HG03558 (cell line): ENCODE measurements at regions not wholly inside any gene's neighbourhood (a gene's known extent, or its start where the extent isn't known, plus 50 kb on each side); places are given as distances from the start of the nearest gene placed in this dataset.

Source experiments
- ATAC-seq: cut with Tn5 transposase; IDR thresholded peaks from one replicate; pipeline ENCODE4 v1.9.1; 2021; ENCODE audit warnings: moderate number of reproducible peaks; ENCODE audit not compliant: unreplicated experiment; ENCODE audit errors: extremely low read depth

- ATAC-seq, result no peak
These were observed 181.8 kb upstream of the ELL2 start for GRCh38 chr5:96143450-96143849.

DNA sequence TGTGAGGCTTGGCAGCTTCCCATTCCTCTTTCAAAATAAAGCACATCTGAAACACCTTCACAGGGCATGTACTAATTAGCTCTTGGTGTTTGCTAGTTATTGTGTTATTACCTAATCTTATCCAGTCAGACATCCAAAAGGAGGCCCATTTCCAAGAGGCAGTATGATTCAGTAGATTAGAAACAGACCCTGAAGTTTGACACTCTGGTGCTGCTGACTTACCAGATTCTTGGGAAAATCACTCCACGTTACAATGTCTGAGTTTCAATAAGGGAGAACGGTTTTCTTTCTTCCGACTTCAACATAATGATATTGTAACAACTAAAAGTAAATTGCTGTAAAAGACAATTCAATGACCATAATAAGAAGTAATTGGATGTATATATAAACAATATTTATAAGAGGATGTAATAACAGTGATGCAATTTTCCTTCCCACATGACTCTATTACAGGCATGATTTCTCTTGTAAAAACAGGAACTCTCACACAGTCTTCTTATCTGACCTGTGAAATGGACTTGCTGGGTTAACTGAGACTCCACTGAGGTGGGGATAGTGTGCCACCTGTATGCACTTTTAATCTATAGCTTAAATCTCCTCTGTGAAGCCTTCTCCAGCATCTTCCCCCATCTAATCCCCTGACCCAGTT lies 181.3 kb upstream of the ELL2 start:
- ATAC-seq, result no peak

- ATAC-seq, result no peak
These were observed 180.6 kb upstream of the ELL2 start for GRCh38 chr5:96142184-96142781.

DNA sequence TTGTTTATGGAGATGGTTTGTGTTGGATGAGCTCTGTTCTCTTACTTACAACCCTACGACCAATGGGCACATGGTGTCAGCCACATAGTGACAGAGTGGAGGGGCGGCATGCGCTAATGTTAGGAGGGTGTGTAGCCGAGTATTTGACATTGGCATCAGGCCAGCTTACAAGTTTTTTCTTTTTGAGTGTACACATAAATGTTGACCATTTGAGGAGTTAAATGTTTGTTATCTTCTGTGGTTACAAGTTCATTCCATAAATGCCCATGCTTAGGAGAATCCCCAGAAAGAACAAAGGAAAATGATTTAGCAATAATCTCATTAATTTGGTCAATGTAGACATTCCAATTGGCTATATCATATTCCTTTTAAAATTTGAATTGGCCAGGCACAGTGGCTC lies 180.1 kb upstream of the ELL2 start:
- ATAC-seq, result no peak

DNA sequence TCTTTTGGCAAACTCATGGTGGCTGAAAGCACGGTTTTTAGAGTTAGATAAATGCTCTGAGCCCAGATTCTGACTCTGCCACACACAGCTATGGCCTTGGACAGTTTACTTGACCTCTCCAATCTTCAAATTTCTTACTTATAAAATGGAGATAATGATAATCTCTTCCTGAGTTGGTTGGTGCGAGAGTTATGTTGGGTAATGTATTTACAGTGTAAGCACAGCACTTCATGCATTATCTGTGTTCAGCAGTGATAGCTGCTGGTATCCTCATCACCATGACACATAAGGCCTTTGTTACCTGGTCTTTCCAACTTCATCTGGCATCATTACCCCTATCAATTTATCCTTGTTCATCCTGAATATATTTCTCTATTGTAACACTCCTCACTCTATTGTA lies 178.8 kb upstream of the ELL2 start:
- ATAC-seq, result no peak

- ATAC-seq, result no peak
These were observed 178.4 kb upstream of the ELL2 start for GRCh38 chr5:96140084-96140483.

DNA sequence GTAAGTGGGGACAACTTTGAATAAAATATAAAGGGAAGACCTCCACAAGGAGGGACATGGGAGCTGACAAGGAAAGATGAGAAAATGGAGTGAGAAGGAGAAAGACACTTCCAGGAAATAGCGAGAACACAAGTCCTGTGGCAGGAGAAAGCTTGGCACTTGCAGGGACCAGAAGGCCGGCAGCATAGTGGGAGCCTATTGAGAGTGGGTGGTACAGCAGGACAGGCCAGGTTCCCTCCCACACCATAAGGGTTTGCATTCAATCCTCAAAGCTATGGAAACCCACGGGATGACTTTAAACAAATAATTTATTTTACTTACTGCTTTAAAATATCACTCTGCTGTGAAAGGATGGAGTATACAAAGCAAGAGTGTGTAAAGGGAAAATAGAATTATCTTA lies 173.2 kb upstream of the ELL2 start:
- no peak for ATAC-seq

GRCh38 chr5:96133341-96134079 lies 171.9 kb upstream of the ELL2 start:
- ATAC-seq, result no peak

DNA sequence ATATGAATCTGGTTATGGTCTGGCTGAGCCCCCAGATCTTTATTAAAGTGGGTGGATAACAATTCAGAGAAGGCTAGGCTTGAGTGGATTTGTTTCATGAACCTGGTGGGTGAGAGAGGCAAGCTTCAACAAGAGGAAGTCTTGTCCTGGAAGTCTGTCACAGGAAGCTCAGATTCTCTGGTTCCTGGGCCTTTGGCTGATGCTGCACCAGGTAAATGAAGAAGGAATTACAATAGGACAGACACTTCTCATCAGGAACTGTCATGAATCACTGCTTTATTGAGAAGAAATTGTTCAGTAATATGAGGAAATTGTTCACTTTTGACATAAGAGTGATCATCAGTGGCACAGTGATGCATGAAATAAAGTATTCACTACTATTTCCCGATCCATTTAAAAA lies 167.6 kb upstream of the ELL2 start:
- no peak for ATAC-seq

DNA sequence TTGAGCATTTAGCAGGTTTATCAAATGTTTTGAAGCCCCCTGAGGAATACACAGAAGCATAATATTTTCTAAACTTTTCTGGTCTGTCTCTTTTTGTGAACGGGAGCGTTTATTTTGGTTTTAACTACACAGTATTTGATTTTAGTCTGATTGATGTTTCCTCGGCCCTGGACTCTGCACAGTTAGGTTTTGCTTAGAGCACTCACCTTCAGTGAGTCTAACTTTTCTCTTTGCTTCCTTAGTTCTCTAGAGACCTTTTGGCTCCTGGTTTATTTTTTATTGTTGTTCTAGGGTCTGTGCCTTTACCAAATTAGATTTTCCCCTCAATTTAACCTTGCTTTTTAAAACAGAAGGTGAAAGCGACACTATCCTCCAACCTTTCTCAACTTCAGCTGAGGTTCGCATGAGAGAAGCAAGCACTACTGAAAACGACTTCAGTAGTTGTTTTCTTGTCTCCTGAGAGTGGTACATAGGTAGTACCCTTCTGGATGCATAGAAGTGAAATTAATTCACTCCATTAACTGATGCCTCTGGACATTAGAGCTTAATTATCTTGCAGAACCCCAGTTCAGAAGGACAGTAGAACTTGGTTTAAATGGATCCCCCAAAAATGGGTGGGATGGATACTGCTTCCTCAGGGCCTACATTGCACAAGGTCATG lies 166.7 kb upstream of the ELL2 start:
- ATAC-seq, result no peak

DNA sequence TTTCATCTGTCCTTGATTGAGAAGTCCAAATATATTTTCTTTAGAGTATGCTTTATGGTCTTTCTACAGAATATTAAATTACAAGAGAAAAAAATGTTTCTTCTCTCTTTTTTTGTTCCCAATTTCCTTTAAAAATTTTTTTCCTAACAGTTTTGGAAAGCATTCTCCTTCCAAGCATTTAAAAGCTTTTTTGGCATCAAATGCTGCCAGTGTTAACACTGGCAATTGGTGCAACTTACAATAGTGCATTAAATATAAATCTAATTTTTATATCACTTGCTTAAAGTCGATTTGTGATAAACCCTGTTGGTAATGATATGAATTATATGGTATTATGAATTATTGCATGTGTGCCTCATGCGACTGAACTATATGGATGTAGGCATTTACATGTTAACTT lies 165.9 kb upstream of the ELL2 start:
- no peak for ATAC-seq

DNA sequence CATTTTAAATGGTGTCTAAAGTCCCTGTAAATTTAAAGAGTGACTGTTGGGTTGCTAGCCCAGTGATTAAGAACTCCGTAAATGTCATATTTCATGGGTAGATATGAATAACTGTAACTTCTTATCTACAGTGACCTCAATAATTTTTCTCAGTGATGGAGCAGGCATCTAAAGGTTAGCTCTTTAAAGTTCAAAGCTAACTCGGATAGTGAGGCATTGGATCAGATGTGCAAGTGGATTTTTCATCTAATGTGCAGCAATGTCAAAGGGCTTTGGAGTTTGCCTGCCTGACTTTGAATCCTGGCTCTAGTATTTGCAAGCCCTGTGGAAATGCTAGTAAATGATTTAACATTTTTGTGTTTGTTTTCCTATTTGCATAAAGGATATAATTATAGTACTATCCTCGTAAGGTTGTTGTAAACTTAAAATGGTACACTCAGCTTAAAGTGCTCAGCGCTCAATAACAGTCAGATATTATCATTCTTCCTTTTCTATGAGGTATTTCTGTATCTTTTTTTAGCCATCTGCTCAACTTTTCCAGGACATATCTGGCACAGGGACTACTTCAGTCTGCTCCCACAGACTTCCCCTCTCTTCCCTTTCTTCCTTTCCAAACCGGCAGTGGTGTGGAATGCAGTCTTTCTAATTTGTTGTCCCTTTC lies 163.7 kb upstream of the ELL2 start:
- ATAC-seq, result no peak

DNA sequence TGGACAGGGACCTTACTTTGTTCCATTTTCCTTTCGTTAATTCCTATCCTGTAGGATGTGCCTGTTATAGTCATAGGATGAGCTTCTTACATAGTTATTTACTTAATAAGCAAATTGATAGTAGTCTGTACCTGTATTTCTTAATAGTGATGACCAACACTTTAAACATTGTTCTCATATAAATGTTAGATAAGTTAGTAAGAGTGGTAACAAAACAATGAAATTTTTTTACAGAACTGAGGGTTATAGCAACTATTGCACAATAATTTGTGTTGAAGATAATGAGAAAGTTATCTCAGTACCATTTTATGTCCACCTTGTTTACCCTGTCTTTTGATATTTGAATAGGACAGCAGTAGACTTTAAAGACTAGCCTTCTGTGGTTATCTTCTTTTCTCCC lies 162.9 kb upstream of the ELL2 start:
- ATAC-seq, result no peak

GRCh38 chr5:96123418-96123817 lies 161.8 kb upstream of the ELL2 start:
- no peak for ATAC-seq

GRCh38 chr5:96121364-96121763 lies 159.7 kb upstream of the ELL2 start:
- ATAC-seq, result no peak

- no peak for ATAC-seq
These were observed 158.5 kb upstream of the ELL2 start for GRCh38 chr5:96120120-96120519.

DNA sequence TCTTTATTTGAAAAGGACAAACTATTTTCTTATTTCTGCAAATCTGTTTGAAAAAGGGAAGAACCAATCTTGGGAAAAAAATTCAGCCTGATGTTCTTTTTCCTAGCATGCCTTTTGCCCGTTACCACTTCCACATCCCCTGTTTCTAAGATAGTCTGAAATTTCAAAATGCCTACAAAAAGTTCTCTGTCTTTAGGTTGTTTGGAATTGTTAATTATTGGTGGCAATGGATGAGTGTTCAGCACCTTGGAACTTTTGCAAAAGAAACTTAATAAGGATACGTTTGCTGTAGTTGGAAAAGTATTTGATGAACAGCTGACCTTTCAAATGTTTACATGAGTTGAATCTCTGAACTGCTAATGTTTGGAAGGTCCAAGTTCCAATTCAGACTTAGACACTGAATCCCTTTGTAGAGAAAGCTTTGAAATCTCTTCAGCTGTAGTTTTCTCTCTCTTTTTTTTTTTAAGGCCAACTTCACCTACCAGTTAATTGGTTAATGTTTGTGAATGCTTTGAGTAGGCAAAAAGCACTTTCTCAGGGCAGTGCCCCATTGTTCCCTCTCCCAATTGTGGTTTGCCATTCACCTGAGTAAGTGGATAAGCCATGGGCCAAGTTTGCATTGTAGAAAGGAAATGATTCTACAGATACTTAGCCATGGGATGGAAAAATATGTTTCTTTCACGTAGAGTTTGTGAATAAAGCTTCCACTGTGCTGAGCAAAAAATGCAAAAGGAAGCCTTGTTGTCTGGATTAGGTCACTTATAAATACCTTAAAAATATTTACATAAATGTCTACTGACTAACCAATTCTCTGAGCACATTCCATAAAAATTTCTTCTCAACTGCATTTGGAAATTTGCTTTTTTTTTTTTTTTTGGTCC lies 156.4 kb upstream of the ELL2 start:
- no peak for ATAC-seq

- ATAC-seq, result no peak
These were observed 153.6 kb upstream of the ELL2 start for GRCh38 chr5:96115147-96115807.

GRCh38 chr5:96114736-96115135 lies 153.1 kb upstream of the ELL2 start:
- no peak for ATAC-seq
